Right ventricle myocardium superior (tissue), 1 donor: ENCODE measurements at regions not wholly inside any gene's neighbourhood (a gene's known extent, or its start where the extent isn't known, plus 50 kb on each side); places are given as distances from the start of the nearest gene placed in this dataset.
"Not testable (repeated sequence)": the region's sequence is repeated elsewhere in the genome, so short reads cannot be mapped to it uniquely, and the experiment has no call there.

Experiments used
- ATAC-seq: fragments of 200-7000 bp; cut with Tn5 transposase; one replicate; pipeline ENCODE4 v1.9.1; 2020; ENCODE audit warnings: mild to moderate bottlenecking; ENCODE audit not compliant: poor library complexity
- DNase-seq: peaks from one replicate; pipeline ENCODE4 v3.0.0-alpha.2; 2020
- intact Hi-C: fragments of 100-400 bp; cut with DNase I; formaldehyde crosslinking; loops from one replicate; pipeline ENCODE4 v1.11.2; 2022
- donor health status: DM: no; HTN: yes; CAD: no; lungs with severe emphysema.

DNA sequence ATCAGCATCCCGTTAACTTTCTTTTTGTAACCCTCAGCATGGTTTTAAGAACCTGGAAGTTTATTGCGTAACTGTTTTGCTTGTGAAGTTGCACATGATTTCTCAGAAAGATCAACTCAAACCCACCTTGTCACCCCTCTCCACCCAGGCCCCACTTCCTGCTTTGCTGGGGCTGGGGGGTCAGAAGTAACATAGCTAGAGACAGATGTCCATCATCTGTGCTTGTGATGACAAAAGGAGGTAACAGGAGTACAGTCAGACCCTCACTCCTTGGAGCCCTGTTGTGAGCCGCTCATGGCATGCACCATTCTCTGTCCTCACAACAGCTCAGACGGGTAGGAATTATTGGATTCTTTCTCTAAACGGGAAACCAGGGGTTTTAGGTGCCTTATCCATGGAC, 172.7 kb upstream of the PLGLB2 start:
- DNase-seq = not testable (repeated sequence)

DNA sequence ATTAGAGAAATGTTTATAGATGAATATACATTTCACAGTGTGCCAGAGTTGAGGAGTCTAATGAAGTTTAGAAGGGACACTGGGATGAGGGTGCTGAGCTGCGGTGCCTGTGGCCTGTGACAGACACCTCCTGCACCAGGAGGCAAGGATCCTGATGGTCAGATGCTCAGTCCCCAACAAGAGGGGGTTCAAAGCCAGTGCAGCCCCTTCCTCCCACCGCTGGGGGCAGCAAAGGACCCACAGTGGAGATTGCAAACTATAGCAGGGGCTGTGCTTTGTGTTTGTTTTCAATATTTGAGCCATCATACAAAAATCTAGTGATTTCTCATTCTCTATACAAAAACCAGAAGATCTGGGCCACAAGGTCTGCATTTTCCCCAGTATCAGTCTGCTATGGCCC, 170.5 kb upstream of the PLGLB2 start:
- ATAC-seq, DNase-seq, intact Hi-C loops: not testable (repeated sequence)

More for the DNA sequence above, 172.7 kb upstream of the PLGLB2 start:
- intact Hi-C loops, ATAC-seq: not testable (repeated sequence)

DNA sequence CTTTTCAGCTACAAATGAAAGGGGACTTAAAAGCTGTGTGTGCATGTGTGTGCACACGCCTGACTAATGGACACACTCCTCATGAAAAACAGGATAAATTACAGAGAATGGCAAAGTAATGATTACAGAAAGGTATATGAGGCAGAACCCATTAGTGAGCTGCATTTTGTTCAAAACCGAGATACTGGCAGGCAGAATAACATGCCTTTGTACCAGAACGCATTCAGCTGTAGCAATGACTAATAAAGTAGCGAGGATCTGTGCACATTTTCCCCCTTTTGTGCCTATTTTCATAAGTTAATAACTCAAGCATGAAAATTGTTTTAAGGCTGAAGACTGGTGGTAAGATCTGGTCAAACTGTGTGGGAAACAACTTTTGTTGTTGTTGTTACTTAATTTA, 165.7 kb upstream of the PLGLB2 start:
- DNase-seq, ATAC-seq, intact Hi-C loops: not testable (repeated sequence)

DNA sequence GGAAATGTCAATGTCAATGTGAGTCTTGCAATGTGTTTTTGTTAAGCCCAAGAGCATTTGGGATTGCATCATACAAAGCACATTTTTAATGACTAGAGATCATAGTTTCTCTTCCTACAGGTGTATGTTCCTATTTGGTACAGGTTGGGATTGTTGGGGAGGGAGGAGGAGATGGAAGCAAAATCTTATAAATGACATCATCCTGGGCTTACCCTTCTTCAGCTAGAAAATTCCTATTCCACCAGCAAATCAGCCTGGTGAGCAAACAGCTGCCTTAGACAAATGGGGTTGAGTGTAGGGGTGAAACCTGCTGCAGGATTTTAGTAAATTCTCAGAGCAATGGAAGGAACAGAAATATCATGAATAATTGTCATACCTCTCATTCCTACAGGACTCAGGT, 165.3 kb upstream of the PLGLB2 start:
- ATAC-seq, intact Hi-C loops, DNase-seq: not testable (repeated sequence)

DNA sequence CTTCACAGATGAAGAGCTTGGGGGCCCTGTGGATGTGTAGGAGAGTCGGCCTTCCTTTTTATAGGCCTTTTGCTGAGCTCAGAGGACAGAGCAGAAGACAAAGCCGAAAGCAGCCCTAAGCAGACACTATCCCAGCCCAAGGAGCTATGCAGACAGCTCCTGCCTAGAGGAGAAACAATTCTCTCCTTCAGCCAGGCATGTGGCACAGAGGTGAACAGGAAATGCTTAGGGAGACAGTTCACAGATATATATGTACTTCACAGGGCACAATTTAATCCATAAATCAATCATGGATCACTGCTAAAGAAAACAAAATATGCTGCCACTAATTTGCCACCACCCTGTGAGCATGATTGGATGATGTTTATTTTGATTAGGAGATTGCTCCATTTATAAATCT, 164.5 kb upstream of the PLGLB2 start:
- DNase-seq, ATAC-seq, intact Hi-C loops: not testable (repeated sequence)

DNA sequence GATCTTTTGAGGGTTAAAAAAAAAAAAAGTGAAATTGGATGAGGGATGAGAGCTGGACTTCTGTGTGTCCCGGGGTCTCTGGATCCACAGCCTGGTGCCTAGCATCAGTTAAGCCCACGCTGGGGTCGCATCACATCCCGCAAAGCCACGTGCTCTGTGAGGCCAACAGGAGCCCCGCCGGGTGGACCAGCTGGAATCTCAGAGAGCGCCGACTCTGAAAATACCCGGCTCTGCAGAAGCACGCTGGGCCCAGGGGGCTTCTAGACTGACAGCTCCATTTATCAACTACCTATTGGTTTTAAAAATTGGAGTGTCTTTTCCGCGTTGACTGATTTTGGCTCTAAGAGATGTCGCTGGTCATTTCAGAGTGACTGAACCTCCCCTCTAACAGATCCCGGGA, 164.1 kb upstream of the PLGLB2 start:
- peak; percentile 21 for ATAC-seq
- DNase-seq, intact Hi-C loops: not testable (repeated sequence)

DNA sequence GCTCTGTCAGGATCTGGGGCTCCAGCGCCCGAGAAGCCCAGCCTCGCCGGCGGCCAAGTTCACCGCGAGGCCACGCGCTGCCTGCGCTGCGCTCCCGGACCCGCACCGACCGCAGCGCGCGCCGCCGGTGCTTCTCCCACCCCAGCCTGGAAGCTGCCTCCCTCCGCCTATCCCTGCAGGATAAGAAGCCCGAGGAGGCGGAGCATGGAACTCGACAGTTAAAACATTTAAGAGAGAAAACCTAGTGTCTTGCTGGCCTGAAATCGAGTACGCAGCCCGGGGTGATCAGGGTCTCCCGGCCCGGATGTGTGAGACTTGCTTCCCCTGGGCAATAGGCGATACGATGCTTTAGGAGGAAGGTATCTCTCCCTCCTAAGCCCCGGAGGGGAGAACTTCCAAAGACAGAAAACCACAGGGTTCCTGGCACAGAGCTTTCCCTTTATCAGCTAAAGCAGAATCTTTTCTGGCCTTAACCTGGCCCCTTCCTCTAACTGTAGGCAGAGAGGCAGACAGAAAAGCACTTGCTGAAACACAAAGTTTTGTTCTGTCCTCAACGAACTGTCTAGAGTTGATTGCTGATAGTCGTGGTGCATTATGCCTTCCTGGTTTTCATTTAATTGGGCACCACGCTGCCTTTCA, 163.5 kb upstream of the PLGLB2 start:
- peak; percentile 41 for DNase-seq
- intact Hi-C loops = not testable (repeated sequence)
- ATAC-seq = peak; percentile 89

DNA sequence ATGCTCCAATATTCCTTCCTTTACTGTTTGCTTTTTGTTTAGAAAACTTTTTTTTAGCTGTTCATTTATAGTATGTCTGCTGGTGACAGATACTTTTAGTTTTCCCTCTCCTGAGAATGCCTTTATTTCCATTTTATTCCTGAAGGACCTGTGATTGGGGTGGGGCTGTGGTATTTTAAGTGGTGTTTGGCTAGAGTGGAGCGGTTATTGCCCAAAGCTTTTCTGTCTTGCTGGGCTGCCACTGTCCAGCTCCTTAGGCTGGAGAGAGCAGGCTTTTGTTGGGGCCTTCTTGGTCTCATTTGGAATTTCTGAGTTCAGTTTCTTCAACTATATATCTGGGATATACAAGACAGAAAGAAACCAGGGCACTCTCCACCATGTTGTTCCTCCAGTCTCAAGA, 160.0 kb upstream of the PLGLB2 start:
- DNase-seq, ATAC-seq, intact Hi-C loops: not testable (repeated sequence)

DNA sequence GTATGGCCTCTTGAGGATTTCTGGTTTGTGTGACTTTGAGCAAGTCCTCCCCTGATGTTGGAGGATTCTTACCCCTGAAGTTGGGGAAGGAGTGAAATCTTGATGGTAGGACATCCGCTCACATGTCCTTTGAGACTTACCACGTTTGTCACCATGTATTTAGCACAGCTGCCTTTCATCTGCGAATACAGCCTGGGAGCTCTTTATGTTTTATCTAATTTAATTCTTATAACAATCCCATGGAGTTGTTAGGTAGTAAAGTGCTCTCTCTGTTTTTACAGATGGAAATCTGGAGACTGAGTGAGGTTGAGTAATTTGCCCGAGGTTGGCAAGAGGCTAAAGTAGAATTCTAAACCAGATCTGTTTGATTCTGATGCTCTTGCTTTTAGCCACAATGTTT, 154.9 kb upstream of the PLGLB2 start:
- intact Hi-C loops, ATAC-seq, DNase-seq: not testable (repeated sequence)

DNA sequence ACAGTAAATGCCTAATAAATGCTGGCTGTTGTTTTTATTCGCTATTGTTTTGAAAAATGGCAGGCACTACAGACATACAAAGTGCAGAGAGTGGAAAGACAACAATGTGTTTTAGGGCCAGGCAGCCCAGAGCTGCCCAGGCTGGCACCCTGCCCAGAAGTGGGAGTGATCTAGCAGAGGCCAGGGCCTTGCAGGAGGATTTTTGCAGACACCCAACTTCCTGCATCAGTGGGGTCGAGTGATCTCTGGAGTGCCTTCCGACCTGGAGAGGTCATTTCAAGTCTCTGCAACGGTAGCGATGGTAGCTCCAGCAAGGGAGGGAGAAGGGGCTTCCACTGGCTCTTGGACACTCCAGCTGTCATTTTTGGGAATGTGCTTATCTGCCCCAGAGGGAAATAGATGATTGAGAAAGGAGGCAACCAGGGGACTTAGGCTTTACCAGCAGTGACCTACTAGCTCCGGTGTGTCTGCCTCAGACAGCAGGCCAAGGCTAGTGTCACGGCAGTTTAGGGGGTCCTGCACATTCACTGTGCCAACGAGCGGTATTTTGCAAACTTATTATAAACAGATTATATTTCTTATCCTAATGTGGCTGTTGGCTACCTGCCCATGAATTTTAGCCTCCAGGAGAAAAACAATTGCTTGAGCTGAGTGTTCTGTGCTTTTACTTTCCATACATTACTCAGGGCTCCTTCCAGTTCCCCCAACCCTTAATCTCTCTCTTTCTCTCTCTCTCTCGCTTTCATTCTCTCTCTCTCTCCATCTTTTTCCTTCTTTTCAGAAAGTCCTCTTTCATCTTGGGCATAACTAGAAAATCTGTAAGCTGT, 153.9 kb upstream of the PLGLB2 start:
- peak; percentile 87 for ATAC-seq

DNA sequence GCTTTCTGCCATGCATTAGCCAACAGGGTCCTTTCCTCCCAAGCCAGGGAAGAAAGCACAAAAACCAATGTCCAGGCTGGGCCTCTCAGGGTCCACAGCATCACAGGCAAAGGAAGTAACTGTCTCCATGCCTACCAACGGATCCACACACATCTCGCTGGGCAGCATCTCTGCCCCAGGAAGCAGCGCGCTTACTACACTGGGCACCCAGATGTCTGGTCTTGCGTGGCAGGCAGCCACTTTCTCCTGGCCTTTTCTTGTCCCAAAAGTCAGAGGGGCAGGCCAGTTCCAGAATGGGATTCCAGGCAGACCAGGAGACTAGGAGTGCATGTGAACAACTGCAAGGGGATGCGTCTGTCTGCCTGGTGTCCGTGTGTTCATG, 153.3 kb upstream of the PLGLB2 start:
- intact Hi-C loops = not testable (repeated sequence)
- peak; percentile 44 for DNase-seq
- ATAC-seq = peak; percentile 68

More for the DNA sequence above, 153.9 kb upstream of the PLGLB2 start:
- peak; percentile 92 for DNase-seq
- intact Hi-C loops = not testable (repeated sequence)

DNA sequence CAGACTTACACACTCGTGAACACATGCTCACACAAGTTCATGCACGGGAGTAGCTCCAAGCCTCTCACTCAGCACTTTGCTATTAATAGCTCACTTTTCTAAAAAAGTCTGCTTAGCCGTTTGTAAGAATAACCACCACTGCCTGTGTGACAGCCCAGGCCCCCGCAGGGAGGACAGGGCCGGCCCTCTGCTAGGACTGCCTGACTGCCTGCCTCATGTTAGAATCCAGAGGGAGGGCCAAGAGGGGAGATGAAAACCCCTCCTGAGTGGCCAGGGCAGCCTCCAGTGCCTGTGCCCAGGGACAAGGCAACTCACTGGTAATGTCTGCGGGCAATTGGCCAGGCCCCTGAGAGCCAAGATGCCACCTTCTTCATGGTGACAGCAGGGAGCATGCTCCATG, 152.9 kb upstream of the PLGLB2 start:
- DNase-seq (peak; percentile 65), ATAC-seq (peak; percentile 90)
- intact Hi-C loops = not testable (repeated sequence)

DNA sequence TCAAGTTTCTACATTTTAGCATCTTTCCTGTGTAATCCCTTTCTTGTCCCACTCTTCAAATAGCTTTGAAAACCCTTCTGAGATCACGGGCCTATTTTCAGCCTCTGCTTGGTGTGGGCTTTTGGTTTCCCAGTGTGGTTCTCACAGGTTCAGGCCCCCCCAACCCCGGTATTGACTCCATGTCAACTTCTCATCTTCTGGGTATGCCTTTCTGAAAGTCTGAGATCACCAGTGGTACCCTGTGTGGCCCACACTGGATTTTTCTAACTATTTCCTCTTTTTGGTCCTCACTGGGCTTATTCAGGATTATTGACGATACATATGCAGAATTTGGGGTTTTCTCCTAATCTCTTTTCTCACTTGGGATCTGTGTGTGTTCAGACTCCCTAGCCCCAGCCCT, 146.9 kb upstream of the PLGLB2 start:
- ATAC-seq, DNase-seq, intact Hi-C loops: not testable (repeated sequence)

DNA sequence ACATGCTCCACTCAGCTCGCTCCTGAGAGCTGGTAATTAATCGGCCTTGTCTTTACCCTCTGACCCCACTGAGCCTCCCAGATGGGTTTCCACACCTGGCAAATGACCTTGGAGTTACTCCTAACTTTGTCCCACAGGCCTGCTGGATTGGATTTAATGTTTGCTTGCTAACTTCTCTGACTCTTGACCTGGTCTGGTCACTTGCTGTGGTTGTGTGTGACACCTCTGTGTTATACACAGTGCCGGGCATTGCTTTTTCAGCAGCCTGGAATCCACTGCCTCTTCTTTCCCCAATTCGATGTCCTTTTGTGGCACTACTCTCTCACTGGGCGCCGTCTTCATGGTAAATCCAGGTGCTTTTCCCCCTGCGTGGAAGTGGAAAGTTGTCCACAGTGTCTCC, 145.8 kb upstream of the PLGLB2 start:
- ATAC-seq, intact Hi-C loops, DNase-seq: not testable (repeated sequence)

DNA sequence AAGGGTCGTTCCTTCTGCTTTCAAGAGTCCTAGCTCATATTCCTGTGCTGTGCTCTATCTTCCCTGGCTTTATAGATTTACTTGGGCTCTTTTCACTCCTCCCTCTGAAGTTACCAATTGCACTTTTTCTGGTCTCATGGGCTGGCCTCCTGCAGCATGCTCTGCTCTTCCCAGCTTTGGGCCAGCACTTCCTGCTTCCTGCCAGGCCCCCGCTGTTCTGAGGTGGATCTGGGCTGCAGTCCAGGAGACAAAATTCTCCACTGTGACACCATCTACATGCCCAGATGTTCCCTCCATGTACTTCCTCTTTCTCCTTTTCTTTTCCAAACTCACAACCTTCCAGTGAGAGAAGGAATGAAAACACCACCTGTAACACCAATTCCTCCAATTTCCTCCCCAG, 145.2 kb upstream of the PLGLB2 start:
- peak; percentile 39 for ATAC-seq
- intact Hi-C loops, DNase-seq: not testable (repeated sequence)

DNA sequence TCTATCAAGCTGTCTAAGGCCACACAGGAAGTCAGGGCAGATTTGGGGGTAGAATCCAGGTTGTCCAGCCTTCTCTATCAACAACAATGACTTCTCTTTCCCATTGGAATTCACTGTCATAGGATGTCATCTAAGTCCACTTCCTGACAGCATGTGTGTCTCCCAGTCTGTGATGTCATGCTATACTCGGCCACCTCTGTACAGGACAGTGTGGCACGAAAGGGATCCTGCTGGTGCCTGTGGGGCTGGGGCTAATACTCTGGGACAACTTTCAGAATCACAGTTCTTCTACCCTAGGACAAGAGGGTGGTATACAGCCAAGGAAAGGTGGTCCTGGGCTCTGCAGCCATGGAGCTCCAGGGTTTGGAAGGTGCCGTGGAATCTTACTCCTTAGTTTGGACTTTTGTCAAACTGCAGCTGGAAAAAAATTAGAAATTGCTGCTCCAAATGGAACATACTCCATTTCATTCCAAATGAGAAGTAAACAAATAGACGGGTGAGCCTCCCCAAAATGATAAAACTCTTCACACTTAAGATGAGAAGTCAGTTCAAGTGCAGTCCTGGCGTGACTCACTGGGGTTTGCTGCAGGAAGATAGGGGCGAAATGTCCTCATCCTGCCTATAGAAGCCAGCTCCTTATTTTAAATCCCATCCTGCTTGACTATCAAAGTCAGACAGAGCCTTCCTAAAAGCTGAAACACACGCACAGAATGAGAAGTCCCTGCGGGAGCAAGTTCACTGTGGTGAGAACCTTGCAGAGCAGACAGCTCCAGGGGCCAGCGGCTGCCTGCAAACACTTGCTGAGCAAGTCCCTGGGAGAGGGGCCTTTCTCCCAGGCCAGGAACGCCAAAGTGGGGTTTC, 144.2 kb upstream of the PLGLB2 start:
- DNase-seq, intact Hi-C loops: not testable (repeated sequence)
- ATAC-seq = peak; percentile 72

DNA sequence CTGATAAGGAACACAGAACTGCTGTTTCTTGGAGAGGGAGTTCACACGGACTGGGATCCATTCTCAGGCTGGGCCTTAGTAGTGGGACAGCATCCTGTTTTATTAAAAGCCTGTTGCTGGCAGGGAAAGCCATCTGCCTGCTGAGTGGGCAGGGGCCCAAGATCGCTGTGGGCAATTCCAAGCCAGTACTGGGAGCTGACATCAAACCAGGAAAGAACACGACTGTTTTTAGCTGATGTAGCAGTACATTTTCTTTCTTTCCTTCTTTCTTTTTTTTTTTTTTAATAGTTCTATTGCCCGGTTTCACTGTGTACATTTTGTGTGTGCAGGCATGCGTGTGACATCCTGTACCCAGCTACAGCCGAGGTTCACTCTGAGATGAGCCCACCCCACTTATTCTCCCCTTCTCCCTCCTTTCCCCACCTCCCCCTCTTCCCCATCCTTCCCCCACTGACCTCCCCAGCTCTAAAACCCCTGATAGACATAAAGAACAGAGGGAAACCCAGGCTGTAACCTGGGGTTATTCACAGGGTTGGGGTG, 143.5 kb upstream of the PLGLB2 start:
- DNase-seq (peak; percentile 84), ATAC-seq (peak; percentile 95)
- intact Hi-C loops = not testable (repeated sequence)

DNA sequence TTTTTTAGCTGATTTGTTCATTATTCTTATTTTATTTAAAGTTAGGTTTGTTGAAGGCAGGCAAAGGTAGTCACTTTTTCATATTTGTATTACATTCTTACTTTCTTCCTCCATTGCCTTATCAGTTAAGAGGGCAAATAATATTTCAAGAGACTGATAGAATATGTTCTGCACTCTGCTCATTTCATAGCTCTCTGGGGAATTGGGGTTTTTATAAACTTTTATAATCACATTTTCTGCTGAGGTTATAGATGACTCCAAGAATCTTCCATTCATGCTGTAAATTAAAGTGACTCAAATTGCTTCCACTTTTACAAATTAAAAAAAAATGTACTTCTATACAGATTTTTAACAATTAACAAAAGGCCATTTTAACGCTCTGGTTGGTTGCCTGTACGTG, 142.9 kb upstream of the PLGLB2 start:
- intact Hi-C loops, DNase-seq, ATAC-seq: not testable (repeated sequence)
